Activated CD8-positive, alpha-beta memory T cell treated with anti-CD3 and anti-CD28 coated beads, Interleukin-2, amount 50 U/mL, for 24 hours (primary cell): ENCODE measurements at regions not wholly inside any gene's neighbourhood (a gene's known extent, or its start where the extent isn't known, plus 50 kb on each side); places are given as distances from the start of the nearest gene placed in this dataset.

Source experiments
- DNase-seq: peaks from one replicate; pipeline ENCODE4 v3.0.0-alpha.2; 2020; ENCODE audit errors: extremely low read depth

DNA sequence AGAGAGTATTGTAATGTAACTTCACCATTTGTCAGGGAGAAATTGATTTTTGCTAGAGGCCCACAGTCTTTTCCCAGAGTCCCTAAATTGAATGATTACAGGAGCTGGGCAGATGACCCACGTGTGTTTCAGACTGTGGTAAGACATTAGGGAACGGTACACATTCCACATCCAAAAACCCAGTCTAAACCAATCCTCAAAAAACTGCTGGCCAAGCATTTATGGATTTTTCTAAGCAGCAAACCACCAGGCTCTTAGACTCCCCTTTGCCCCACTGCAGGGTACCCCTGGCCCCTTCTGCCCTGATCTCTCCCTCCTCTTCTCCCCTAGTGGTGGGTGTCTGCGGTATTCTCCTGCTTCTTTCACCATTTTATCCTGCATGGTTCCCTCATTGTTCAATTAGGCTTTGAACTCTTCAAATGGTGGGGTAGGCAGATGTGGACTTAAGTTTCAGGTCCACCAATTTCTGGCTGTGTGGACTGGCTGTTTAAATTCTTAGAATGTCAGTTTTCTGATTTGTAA is 135.5 kb upstream of the SORCS3 start:
- no peak for DNase-seq

- no peak for DNase-seq
Observed at GRCh38 chr10:104509981-104510380, 131.1 kb upstream of the SORCS3 start.

DNA sequence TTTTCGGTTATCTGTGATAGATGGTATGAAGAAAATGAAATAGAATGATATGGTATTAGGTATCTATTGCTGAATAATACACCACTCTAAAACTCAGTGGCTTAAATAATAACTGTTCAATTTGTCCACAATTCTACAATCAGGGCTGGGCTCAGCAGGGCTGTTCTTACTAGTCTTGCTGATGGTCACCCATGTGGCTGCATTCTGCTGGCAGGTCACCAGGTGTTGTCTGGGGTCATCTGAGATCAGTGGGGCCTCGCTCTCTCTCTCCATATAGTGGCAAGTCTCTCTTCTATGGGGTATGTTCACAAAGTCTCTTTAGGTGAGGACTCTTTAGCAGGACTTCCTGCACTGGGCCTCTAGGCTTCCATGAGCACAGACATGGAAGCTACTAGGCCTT is 130.4 kb upstream of the SORCS3 start:
- no peak for DNase-seq

DNA sequence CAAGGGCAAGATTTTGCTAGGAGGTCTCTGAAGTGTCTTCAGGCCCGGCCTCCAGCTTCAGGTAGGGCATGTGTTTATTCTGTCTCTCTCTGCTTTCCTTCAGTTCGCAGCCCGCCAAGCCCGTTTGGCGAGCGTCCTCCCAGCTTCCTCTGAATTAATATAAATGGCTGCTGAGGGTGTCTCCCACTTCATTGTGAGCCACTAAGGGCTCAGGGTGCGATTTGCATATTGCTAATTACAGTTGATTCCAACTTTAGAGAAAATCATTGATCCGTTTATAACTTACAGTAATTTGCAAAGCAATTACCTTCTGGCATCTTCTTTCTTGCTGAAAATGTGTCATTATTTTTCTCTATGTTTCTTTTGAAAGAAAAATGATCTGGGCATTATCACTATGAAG is 128.3 kb upstream of the SORCS3 start:
- no peak for DNase-seq

GRCh38 chr10:104515678-104516199 is 125.4 kb upstream of the SORCS3 start:
- no peak for DNase-seq

DNA sequence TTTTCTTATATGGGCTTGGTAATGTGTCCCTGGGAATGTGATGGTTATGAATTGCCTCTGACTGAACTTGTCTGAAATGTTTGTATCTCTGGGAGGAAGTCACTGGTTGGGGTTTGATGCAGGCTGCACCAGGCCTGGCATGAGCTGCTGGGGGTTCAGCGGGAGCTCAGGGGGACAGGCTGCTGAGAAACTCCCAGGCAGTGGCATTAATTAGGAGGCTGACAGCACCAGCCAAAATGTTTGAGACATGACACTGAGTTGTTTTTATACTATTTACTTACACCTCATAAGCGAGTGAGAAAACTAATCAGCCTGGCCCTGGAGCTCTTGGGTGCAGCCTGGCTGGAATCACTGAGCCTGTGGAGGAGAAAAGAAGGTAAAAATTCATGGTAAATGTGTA is 124.1 kb upstream of the SORCS3 start:
- no peak for DNase-seq

GRCh38 chr10:104517946-104518345 is 123.1 kb upstream of the SORCS3 start:
- no peak for DNase-seq

DNA sequence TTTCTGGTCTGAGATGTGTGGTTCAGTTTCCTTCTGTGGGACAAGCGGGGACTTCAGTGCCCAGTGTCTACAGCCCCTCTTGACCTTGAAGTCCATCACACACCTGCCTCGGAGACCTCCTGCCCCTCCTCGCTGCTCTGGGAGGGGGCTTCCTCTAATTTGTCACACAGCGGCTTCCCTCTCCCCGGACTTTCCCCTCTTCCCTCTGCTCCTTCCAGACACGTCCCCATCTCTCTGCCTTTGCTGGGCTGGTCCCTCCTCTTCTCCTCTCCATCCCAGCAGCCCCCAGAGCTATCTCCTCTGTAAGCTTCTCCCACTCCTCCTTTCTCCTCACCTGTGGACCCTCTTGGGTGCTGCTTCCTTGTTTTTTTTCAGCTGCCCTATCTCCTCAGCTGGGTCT is 122.2 kb upstream of the SORCS3 start:
- DNase-seq, result no peak

- DNase-seq, result no peak
Observed at GRCh38 chr10:104520653-104521052, 120.4 kb upstream of the SORCS3 start.

DNA sequence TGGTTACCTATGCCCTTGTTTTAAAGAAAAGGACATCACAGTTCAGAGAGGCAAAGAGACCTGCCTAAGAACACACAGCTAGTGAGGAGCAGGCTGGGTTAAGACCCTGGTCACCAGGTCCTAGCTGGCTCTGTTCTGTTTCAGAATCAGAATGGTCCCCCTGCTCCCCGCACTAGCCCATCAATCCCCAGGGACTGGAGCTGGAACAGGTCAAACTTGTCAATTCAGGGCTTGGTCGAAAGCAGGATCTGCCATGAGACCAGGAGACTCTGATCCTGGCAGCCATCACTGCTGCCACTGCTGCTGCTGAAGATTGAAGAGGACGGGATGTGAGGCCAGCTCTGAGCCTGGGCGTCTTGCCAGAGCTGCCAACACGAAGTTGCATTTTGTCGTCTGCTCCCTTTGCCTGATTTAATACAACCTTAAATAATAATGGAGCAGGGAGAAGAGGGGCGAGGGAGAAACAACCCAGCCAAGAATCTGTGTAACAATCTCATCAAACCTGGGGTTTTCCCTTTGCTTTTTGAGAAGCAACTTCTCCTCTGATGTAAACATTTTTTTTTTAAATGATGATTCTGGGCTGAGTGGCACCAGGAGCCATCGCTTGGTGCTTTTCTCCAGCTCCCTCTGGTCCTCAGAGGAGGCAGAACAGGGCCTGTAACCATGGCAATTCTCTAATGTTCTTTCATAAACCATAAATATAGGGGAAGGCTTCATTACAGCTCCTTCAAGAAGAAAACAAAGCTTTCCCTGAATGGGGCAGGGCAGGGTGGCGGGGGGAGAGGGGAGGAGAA is 119.0 kb upstream of the SORCS3 start:
- no peak for DNase-seq

DNA sequence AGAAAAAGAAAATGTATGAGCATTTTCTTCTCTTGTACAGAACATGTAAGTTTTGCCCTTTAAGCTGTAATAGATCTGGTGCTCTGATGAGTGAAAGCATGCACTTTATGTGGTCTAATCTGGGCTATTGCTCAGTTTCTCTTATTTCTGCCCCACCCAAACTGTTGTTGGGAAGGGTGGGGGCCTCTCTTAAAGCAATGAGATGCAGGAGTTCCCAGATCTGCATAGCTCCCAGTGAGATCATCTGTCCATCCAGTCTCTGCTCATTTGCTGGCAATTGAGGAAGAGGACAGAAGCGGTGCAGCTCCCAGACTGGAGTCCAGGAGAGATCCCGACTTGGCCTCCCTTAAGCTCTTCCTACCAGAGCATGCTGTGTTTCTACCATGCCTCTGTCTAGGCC is 114.9 kb upstream of the SORCS3 start:
- no peak for DNase-seq

DNA sequence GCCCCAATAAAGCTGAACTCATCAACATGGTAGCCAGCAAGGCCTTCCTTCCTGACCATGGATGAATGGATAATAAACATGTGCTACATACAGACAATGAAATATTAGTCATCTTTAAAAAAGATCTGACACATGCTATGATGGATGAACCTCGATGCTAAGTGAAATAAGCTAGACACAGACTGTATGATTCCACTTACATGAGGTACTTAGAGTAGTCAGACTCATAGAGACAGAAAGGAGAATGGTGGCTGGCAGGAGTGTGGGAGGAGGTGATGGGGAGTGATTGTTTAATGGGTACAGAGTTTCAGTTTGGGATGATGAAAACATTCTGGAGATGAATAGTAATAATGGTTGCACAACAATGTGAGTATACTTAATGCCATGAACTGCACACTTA is 114.1 kb upstream of the SORCS3 start:
- DNase-seq, result no peak

DNA sequence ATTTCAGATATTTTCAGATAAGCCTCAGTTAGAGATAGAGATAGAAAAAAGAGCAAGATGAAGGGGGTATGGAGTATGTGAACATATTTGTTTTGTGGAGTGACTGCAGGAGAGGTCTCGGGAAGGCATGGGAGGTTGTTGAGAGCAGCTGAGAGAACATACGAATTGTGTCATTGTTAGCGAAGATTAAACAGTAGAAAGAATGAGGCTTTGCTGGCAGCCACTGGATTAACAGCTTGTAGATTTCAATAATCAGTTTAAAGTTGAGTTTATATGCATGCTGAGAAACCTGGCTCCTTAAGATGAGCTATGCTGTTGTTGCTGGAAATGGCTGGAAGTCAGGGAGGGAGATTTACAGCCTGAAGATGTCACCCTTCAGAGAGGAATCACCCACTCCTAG is 100.9 kb upstream of the SORCS3 start:
- no peak for DNase-seq

DNA sequence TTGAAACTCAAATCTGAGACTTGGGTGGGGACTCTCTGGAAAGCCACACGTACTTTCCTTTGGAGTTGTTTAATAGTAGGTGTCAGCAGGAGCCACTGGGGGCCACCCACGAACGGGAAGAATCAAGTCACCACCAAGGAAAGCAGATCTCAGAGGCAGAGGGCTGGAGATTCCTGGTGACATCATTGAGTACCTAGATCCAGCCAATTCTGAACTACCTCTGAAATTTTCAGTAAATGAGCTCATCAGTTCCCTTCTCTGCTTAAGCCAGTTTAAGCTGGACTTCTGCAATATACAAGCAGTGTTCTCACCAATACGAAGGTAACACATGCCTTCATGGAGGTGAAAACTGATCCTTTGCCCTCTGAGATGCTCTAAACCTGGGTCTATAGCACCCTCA is 99.3 kb upstream of the SORCS3 start:
- no peak for DNase-seq

GRCh38 chr10:104546336-104546735 is 94.8 kb upstream of the SORCS3 start:
- DNase-seq, result no peak

- no peak for DNase-seq
Observed at GRCh38 chr10:104546756-104547155, 94.3 kb upstream of the SORCS3 start.

DNA sequence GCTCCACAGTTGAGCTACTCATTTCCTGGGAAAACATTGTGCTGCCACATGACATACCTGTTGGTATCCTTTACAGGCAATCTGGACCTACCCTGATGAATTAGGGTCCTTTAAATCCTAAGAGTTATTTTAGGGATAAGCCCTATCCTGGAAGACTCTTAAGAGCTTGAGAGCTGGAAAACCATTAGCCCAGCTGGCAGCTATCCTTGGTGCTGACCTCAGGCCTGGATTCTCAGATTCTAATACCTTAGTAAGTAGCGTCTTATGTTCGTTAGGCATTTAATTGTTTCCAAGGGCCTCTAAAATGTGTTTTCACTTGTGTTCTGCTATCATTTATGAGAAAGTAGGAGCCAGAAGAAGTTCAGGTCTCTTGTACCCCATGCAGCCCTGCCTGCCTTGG is 93.0 kb upstream of the SORCS3 start:
- DNase-seq, result no peak

GRCh38 chr10:104556831-104557230 is 84.3 kb upstream of the SORCS3 start:
- DNase-seq, result no peak

- DNase-seq, result no peak
Observed at GRCh38 chr10:104557966-104558365, 83.1 kb upstream of the SORCS3 start.

GRCh38 chr10:104559935-104560334 is 81.2 kb upstream of the SORCS3 start:
- no peak for DNase-seq

DNA sequence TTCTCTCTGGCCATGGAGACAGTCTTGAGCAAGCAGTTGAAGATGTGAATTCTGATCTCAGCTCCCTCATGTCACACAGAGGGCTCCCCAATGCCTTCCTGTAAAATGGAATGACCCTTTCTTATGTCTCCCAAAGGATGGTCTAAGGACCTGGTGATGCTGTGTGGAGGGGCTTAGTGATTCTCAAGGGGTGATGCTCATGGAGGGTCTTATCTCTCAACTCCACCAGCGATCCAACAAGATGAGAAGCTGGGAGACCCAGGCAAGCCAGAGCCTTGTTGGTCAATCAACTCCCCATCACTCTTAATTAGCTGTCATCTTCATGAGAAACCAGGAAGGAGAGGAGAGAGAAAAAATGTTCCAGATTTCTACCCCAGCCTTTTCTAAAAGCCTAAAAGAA is 78.0 kb upstream of the SORCS3 start:
- no peak for DNase-seq

DNA sequence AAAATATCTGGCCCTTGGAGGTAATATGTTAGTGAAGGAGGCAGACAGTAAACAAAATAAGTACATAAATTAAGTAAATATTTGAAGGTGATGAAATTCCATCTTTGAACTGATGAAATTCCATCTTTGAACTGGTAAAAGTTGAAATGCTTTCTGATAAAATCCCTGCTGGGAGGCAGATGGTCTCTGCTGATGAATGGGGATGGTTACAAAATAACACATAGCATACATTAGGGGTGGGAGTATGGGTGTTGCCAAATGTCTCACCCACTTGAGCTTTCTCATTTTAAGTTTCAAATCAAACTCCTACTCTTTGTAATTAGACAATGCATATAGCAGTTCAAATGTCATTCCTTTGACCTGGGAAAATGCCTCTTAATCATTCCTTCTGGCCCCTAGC is 77.5 kb upstream of the SORCS3 start:
- DNase-seq, result no peak

DNA sequence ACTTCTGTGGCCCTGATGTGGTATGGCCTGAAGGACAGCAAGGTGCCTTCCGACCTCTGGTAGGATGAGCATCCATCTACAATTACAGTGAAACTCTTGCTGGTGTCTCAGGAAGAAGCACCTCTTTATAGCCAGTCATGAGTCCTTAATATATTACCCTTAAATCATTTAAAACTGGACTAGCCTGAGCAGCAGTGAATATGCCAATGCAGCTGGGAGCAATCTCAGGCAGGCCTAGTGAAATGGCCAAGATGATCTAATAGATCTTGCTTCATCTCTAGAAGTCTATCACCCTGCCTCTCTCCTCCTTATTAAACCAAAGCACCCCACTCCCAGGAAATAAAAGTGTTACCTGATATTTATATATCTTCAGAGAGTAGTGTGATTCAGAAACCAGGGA is 66.7 kb upstream of the SORCS3 start:
- no peak for DNase-seq

- no peak for DNase-seq
Observed at GRCh38 chr10:104574838-104575237, 66.3 kb upstream of the SORCS3 start.
